SH-SY5Y (cell line): ENCODE measurements at regions not wholly inside any gene's neighbourhood (a gene's known extent, or its start where the extent isn't known, plus 50 kb on each side); places are given as distances from the start of the nearest gene placed in this dataset.

ENCODE experiments used
- GATA2 ChIP-seq: IDR thresholded peaks from 2 replicates; pipeline ENCODE4 v1.6.1; 2011; ENCODE audit warnings: mild to moderate bottlenecking, low read depth, low read length
- GATA3 ChIP-seq: IDR thresholded peaks from 2 replicates; pipeline ENCODE4 v1.6.1; 2011; ENCODE audit warnings: low read depth, mild to moderate bottlenecking, low read length, moderate library complexity

- no peak for TF ChIP-seq GATA2
- TF ChIP-seq GATA3: no peak
Measured at GRCh38 chr7:25758559-25758958, 393.4 kb upstream of the NFE2L3 start.
